ENCODE measurements at regions not wholly inside any gene's neighbourhood (a gene's known extent, or its start where the extent isn't known, plus 50 kb on each side); places are given as distances from the start of the nearest gene placed in this dataset.
"Not testable (repeated sequence)": the region's sequence is repeated elsewhere in the genome, so short reads cannot be mapped to it uniquely, and the experiment has no call there.

- DNase-seq = no peak
These were observed 178.3 kb downstream of the CYB561 start for GRCh38 chr17:63267846-63268245.

- no peak for DNase-seq
These were observed 177.3 kb downstream of the CYB561 start for GRCh38 chr17:63268827-63269226.

- no peak for DNase-seq
These were observed 175.5 kb downstream of the CYB561 start for GRCh38 chr17:63270610-63271009.

- DNase-seq = no peak
These were observed 172.0 kb downstream of the CYB561 start for GRCh38 chr17:63274146-63274545.

DNA sequence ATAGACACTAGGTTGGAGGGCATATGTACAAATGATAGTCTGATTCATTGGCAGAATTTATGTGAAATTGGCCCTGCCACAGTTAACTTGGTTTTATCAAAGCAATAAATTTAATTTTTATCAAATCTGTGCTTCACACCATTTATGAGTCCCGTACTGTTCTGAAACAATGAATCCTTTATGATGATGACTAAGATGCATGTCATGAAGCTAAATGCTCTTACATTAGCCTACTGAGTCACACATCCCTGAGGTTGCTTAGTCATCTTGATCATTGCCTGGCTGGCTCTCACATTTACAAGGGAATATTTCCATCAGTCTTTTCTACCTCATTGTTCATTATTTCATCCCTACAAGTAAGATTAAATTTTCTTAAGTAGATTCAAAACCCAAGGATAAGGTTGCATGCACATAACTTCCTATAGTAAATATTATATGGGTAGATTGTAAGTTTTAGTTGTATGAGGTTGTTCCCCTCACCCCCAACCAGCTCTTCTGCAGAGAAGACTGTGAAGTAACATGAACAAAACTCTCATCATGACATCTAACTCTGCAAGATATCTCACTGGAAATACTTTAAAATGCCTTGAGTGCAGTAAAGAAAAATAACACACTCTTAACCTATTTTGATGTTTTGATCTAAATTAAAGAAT, 170.7 kb downstream of the CYB561 start:
- no peak for DNase-seq

- DNase-seq = no peak
These were observed 169.9 kb downstream of the CYB561 start for GRCh38 chr17:63275971-63276745.

DNA sequence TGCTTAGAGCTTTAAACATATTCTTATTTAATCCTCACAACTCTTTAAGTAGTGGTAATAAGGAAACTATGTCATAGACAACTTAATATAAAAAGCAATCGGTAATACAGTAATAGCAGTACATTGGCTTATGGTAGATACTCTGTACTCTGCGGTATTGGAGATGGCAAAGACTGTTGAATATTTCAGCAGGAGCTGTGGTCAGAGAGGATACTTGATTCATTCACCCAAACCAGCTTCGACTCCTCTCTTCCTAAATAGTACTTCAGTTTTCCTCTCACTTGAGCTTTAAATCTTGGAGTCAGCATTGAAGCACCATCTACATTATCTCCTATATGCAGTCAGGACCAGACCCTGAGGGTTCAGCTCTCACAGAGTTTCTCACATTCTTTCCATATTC, 169.3 kb downstream of the CYB561 start:
- no peak for DNase-seq

DNA sequence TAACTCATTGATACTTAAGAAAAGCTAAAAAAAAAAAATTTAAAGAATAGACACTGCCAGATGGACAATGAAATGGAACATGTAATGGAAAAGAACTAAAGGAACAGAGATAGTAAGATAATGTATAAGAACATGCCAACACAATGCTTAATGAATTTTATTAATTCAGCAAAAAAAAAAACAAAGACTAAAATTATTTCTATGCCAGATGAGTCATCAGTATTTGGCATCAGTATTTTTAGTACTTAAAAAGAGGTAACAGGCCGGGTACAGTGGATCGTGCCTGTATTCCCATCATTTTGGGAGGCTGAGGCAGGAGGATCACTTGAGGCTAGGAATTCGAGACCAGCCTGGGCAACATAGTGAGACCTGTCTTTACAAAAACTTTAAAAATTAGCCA, 168.5 kb downstream of the CYB561 start:
- DNase-seq = no peak

DNA sequence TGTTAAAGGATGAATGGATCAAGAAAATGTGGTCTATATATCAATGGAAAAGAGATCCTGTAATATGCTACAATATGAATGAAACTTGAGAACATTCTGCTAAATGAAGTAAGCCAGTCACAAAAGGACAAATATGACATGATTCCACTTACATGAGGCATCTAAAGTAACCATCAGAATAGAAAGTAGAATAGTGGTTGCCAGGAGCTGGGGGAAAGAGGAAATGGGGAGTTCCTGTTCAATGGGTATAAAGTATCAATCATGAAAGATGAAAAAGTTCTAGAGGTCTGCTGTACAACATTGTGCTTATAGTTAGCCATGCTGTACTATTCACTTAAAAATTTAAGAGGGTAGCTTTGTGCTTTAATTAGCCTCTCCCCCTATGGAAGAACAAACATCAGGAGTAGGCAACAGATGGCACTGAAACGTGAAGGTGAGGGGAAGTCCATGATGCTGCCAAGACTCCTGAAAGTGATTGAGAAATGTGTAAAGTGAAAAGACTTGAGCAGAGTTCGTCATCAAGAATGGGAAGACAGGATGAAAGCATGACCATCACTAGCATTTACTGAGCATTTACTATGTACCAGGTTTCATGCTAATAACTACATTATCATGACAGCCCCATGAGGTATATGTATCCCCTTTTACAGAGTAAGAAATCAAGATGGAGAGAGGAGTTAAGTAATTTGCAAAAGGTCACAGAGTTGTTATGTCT, 167.2 kb downstream of the CYB561 start:
- DNase-seq = no peak

- no peak for DNase-seq
These were observed 166.4 kb downstream of the CYB561 start for GRCh38 chr17:63279498-63280230.

DNA sequence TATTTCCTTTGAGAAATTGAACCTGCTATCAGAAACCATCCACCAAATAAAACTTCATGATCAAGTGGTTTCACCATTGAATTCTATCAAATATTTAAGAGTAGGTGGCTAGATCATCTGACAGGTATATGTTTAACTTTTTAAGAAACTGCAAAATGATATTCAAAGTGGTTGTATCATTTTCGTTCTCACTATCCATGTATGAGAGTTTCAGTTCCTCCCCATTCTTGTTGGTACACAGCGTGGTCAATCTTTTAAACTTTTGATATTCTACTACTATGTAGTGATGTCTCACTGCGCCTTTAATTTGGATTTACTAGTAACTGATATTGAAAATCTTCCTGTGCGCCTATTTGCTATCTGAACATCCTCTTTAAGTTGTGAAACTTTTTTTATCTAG, 163.7 kb downstream of the CYB561 start:
- no peak for DNase-seq

- no peak for DNase-seq
These were observed 160.6 kb downstream of the CYB561 start for GRCh38 chr17:63285551-63285950.

GRCh38 chr17:63286254-63286653, 159.9 kb downstream of the CYB561 start:
- no peak for DNase-seq

GRCh38 chr17:63287006-63287405, 159.1 kb downstream of the CYB561 start:
- DNase-seq = not testable (repeated sequence)

DNA sequence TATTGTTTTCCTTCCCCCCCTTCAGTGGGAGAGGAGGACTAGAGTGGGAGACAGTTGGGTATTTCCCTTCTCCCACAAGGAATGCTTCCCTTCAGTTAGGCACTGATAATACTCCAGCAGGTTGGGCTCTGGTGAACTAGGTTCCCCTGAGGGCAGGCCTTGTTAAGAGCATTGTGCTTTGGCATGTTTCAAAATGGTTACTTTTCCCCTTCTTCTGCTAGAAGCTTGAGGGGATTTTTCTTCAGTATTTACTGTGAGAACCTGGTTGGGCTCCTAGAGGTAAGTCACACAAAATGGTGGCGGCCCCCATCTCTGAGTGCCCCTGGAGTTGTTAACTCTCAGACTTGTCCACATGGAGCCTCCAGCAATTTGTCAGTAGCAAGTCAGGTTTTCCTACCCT, 156.2 kb downstream of the CYB561 start:
- no peak for DNase-seq

DNA sequence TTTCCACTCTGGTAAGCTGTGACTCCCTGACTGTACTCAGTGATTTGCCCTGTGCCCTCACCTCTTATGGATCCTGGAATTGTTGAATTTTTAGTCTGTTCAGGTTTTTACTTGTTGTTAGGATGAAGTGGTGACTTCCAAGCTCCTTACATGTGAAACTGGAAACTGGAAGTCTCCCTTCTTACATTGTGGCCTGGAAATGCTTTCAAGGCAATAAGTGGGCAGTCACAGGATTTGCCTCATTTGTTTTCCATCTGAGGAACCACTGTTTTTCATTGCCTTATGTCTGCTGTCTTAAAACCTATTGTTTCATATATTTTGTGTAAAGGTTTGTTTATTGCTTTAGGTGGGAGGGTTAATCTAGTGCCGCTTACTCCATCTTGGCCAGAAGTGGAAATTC, 155.8 kb downstream of the CYB561 start:
- DNase-seq = no peak

GRCh38 chr17:63290784-63291183, 155.3 kb downstream of the CYB561 start:
- no peak for DNase-seq

- DNase-seq = no peak
These were observed 154.8 kb downstream of the CYB561 start for GRCh38 chr17:63291258-63291657.

DNA sequence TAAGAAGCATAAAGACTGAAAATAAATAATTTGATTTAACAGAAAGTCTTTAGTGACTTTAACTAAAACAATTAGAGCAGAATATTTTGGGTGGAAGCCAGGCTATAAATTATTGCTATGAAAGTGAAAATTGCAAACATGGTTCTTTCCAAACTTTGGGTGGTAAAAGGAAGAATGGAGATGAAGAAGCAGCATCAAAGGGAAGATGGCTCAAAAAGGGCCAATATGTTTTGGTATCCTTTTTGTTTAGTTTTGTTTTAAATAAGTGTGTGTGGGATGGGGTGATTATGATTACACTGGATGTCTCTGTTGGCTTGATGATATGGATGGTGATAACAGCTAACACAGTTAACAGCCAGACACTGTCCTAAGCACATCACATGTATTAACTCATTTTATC, 153.7 kb downstream of the CYB561 start:
- DNase-seq = no peak

GRCh38 chr17:63293323-63294075, 152.6 kb downstream of the CYB561 start:
- no peak for DNase-seq

GRCh38 chr17:63294776-63295175, 151.3 kb downstream of the CYB561 start:
- no peak for DNase-seq

DNA sequence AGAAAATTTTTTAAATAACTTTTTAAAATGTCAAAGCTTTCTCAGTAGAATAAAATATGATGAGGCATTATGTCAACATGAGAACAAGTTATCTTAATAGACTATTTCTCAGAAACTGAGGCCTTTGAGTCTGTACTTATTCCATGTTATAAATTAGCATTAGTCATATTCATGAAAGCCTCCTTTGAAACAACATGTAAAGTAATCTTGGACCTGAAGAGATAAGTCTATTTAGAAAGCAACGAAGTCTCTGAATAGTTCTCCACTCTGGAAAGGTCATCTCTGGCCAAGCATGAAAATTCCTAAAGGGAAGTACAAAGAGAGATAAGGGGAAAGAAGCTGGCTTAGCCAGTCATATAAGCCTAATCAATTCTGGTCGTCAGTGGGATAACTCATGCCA, 150.8 kb downstream of the CYB561 start:
- DNase-seq = no peak

Measured in stimulated activated CD4-positive, alpha-beta T cell treated with anti-CD3 and anti-CD28 coated beads, Interleukin-4, amount 100 ng/mL, for 1 hour (primary cell).